ENCODE measurements at regions not wholly inside any gene's neighbourhood (a gene's known extent, or its start where the extent isn't known, plus 50 kb on each side); places are given as distances from the start of the nearest gene placed in this dataset.
"Not testable (repeated sequence)": the region's sequence is repeated elsewhere in the genome, so short reads cannot be mapped to it uniquely, and the experiment has no call there.

DNA sequence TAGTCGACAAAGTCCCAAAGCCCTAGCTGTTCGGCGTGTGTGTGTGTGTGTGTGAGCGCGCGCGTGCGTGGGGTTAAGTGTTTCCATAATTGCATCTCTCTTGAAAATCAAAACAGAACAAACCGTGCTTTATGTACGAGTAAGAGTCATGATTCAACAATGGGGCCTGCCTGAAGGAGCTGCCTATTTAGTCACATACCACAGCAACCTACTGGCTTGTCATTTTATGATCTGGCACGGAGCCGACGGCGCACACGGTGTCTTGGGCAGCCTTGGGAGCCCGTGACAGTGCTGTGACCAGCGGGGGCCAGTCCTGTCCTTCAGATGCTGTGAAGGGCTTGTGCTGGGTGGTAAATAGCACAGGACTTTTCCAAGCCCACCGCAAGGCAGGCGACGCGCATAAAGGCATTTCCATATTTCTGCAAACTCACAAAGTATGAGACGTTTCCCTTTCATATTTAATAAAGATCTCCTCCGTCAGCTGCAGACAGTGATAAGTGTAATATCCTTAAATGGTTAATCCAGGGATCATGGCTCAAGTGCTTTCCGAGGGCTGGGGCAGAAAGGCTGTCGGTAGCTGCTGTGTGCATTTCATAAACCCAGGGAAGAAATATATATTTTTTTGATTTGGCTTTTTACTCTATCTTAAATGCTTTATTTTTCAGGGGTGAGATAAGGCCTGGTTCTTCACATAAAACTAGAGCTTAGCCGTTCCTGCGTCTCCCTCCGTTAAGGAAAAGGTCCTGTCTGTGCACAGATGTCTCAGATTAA, 270.2 kb upstream of the IRX1 start:
- no peaks in the 10 kb centered on the region for H3K36me3 Mint-ChIP-seq (ENCODE audit: low read depth)
- H3K4me3 Mint-ChIP-seq, result no peak overlapping the region
- DNase-seq, result no peak
- no peaks in the 10 kb centered on the region for H3K27me3 Mint-ChIP-seq
- H3K27ac Mint-ChIP-seq, result no peak overlapping the region
- H3K9me3 Mint-ChIP-seq, result peaks cover 11% of the 10 kb centered on the region
- H3K4me1 Mint-ChIP-seq (ENCODE audit: low read depth), result no peaks in the 10 kb centered on the region

DNA sequence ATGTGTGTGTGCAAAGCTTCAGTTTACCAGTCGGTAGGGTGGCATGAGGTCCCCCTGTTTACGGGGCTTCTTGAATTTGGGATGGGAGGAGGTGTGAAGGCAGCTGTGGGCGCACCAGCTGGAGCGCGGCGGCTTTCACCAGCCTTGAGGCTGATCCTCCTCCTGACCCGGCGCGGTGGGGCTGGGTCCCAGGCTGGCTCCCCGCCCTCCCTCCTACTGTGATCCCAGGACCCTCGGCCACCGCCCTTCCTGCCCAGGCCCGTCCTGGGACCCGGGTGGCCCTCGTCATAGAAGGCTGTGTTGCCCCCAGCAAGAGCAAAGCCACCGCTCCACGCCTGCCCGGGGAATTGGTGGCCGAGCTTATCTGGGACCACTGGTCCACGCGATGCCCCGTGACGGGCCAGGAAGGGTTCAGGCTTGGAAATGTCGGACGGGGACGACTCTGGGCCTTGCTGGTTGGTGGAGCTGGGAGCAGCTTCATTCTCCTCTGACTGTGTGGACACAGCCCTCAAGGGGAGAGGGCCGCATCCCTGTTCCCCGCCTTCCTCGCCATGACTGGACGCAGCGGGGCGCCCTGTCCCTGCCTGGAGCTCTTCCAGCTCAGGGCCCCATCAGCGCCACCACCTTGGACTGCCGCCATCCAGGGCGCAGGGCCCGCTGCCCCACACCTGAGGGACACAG, 271.1 kb upstream of the IRX1 start:
- Mint-ChIP-seq H3K36me3 (ENCODE audit: low read depth) (no peaks in the 10 kb centered on the region), H3K9me3 (peaks cover 11% of the 10 kb centered on the region), H3K4me1 (ENCODE audit: low read depth) (no peaks in the 10 kb centered on the region), H3K27ac (no peak overlapping the region), H3K27me3 (no peaks in the 10 kb centered on the region), H3K4me3 (no peak overlapping the region)
- DNase-seq, result no peak

DNA sequence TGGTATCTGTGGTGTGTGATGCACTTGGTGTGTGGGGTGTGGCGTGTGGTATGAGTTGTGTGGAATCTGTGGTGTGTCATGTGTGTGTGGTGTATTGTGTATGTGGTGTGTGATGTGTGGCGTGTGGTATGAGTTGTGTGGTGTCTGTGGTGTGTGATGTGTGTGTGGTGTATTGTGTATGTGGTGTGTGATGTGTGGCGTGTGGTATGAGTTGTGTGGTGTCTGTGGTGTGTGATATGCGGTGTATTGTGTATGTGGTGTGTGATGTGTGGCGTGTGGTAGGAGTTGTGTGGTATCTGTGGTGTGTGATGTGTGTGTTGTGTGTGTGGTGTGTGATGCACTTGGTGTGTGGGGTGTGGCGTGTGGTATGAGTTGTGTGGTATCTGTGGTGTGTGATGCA, 271.7 kb upstream of the IRX1 start:
- H3K36me3 Mint-ChIP-seq (ENCODE audit: low read depth); H3K27ac Mint-ChIP-seq; H3K27me3 Mint-ChIP-seq; H3K4me1 Mint-ChIP-seq (ENCODE audit: low read depth); DNase-seq; H3K4me3 Mint-ChIP-seq: not testable (repeated sequence)
- peaks cover 11% of the 10 kb centered on the region for H3K9me3 Mint-ChIP-seq

DNA sequence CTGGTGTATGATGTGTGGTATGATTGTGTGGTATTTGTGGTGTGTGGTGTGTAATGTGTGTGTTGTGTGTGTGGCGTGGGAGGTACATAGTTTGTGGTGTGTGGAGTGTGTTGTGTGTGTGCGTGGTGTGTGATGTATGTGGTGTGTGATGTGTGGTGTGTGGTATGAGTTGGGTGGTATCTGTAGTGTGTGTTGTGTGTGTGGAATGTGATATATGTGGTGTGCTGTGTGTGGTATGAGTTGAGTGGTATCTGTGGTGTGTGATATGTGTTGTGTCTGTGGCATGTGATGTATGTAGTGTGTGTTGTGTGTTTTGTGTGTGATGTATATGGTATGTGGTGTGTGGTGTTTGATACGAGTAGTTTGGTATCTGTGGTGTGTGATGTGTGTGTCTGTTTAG, 272.5 kb upstream of the IRX1 start:
- H3K36me3 Mint-ChIP-seq (ENCODE audit: low read depth), result no peaks in the 10 kb centered on the region
- DNase-seq, result no peak
- H3K27me3 Mint-ChIP-seq, result no peaks in the 10 kb centered on the region
- H3K9me3 Mint-ChIP-seq, result peaks cover 11% of the 10 kb centered on the region
- H3K4me1 Mint-ChIP-seq (ENCODE audit: low read depth), result no peaks in the 10 kb centered on the region
- H3K27ac Mint-ChIP-seq, result no peak overlapping the region
- H3K4me3 Mint-ChIP-seq, result no peak overlapping the region

DNA sequence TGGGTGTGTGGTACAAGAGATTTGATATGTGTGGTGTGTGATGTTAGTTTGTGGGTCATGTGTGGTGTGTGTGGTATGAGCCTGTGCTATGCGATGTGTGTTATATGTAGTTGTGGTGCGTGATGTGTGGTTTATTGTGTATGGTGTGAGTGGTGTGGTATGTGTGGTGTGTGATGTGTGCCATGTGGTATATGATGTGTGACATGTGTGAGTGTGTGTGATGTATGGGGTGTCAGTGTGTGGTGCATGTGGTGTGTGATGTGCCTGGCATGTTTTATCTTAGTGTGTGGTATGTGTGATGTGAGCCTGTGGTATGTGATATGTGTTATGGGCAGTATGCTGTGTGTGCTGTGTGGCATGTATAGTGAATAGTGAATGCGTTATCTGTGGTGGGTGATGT, 273.0 kb upstream of the IRX1 start:
- Mint-ChIP-seq H3K27me3 (no peaks in the 10 kb centered on the region), H3K36me3 (ENCODE audit: low read depth) (no peaks in the 10 kb centered on the region)
- no peak for DNase-seq

DNA sequence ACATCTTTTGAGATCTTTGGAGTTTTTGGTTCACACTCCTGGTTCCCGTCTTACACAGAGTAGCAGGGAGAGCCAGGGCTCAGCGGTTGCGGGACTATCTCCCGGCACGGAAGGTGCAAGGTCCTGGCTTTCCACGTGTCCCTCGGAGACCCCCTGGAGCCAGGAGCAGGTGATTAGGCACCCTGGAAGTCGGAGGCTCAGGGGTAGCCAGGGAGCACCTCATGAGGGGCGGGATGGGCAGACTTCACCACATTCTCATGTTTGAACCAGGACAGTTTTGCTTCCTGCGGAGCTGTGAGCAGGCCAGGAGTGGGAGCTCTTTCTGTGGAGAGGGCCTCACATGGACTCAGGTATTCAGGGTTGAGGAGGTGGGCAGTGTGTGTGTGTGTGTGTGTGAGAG, 273.7 kb upstream of the IRX1 start:
- DNase-seq, result no peak
- no peak overlapping the region for H3K27ac Mint-ChIP-seq
- H3K27me3 Mint-ChIP-seq, result no peaks in the 10 kb centered on the region
- no peaks in the 10 kb centered on the region for H3K4me1 Mint-ChIP-seq (ENCODE audit: low read depth)
- H3K36me3 Mint-ChIP-seq (ENCODE audit: low read depth), result no peaks in the 10 kb centered on the region
- H3K9me3 Mint-ChIP-seq, result peaks cover 11% of the 10 kb centered on the region
- no peak overlapping the region for H3K4me3 Mint-ChIP-seq

More for the DNA sequence above, 273.0 kb upstream of the IRX1 start:
- Mint-ChIP-seq H3K27ac (no peak overlapping the region), H3K4me1 (ENCODE audit: low read depth) (no peaks in the 10 kb centered on the region), H3K9me3 (peaks cover 11% of the 10 kb centered on the region), H3K4me3 (no peak overlapping the region)

DNA sequence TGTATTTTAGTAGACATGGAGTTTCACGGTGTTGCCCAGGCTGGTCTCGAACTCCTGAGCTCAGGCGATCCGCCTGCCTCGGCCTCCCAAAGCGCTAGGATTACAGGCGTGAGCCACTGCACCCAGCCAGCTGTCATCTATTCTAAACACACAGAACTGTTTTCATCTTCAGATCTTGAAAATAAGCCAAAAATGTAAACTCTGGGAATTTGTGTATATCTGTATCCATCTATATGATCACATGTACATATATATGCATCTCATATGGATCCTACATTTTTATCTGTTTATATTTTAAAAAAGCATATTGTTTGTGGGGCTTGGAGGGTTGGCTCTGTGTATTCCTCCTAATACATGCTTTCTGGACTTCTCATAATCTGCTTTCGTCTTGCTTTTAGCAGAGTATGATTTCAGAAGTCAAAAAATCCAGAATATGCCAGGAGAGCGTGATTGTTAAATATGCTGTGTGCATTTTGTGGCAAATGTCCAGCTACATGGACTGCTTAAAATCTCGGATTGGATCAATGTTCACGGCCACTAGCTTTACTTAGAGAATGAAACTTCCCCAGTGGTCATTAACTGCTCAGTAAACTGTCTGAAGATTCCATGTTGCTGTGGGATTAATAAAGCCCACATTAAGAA, 274.4 kb upstream of the IRX1 start:
- no peaks in the 10 kb centered on the region for H3K27me3 Mint-ChIP-seq
- no peak overlapping the region for H3K4me3 Mint-ChIP-seq
- no peak overlapping the region for H3K27ac Mint-ChIP-seq
- H3K4me1 Mint-ChIP-seq (ENCODE audit: low read depth), result no peaks in the 10 kb centered on the region
- no peaks in the 10 kb centered on the region for H3K36me3 Mint-ChIP-seq (ENCODE audit: low read depth)
- DNase-seq, result no peak
- peaks cover 8% of the 10 kb centered on the region for H3K9me3 Mint-ChIP-seq

DNA sequence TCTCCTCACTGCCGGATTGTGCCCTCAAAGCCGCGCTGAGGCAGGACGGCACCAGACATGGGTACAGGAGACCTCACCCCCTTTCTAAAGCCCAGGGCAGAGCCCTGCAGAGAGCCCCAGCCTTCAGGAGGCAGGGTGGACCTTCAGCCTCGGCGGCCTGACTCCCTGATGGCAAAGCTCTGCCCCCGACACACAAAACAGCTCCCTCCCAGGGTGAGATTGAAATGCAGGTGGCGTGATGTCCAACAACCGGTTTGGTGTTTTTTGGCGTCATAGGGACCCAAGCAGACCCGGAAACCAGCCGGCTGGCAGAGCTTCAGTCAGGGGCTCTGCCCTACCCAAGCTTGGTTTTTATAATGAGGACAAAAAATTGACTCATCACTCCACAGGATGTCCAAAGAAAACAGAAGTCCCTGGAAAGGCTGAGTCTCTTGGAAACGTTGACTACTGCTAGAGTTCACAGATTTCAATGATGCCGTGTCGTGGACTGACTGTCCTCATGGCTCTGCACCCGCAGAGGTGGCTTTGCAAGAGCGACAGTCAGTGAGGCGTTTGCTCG, 275.2 kb upstream of the IRX1 start:
- no peak overlapping the region for H3K27ac Mint-ChIP-seq
- DNase-seq, result no peak
- H3K4me3 Mint-ChIP-seq, result no peak overlapping the region
- H3K27me3 Mint-ChIP-seq, result no peaks in the 10 kb centered on the region
- H3K4me1 Mint-ChIP-seq (ENCODE audit: low read depth), result no peaks in the 10 kb centered on the region
- peaks cover 6% of the 10 kb centered on the region for H3K9me3 Mint-ChIP-seq
- no peaks in the 10 kb centered on the region for H3K36me3 Mint-ChIP-seq (ENCODE audit: low read depth)

DNA sequence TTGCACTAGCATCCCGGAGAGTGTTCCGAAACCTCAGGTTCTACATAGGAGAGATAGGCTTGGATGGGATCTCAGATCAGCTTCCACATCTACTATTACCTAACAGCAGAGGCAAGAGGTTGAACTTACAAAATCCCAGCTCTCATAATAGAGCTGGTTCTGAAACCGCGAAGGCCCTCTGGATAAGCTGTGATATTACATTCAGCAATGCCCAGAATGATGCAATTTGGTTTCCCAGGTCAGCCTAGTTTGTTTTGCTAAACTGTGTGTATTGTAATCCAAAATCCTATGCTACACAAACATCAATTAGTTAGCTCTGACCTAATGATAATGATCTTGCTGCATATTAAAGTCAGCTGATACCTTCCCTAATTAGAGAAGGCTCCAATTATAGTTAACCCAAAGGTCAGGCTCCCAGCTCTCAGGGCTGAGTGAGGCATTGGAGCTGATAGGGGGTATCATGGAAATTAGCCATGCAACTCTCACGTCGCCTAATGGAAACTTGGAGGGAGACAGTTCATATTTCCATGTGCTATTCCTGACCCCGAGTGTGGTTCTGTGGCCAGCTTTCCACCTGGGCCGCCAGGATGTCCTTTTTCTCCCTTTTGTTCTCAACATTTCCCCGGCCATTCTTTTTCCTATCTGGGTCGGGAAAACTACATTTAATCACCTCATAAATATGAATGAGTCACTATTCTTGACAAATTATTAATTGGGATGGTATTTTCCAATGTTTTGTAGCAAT, 278.4 kb upstream of the IRX1 start:
- Mint-ChIP-seq H3K27ac (no peak overlapping the region), H3K4me3 (no peak overlapping the region), H3K36me3 (ENCODE audit: low read depth) (no peaks in the 10 kb centered on the region), H3K4me1 (ENCODE audit: low read depth) (no peaks in the 10 kb centered on the region), H3K27me3 (no peaks in the 10 kb centered on the region), H3K9me3 (no peaks in the 10 kb centered on the region)
- DNase-seq, result no peak

DNA sequence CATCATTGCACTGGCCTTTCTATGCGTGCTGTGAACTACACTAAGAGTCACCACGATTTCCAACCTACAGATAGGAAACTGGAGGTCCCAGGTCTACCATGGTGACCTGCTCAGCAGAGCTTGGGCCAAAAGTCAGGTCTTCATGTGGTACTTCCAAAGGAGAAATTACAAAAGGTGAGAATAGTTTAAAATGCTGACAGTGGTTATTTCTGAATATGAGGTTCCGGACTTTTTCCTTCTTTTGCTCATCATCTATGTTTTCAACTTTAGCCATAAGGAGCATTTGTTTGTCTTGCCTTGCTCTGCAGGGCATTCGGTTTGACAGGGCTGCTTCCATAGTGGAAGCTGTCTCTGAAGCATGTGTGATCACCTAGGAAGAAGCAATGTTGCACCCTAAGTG, 282.1 kb upstream of the IRX1 start:
- no peak overlapping the region for H3K4me3 Mint-ChIP-seq
- H3K27ac Mint-ChIP-seq, result no peak overlapping the region
- H3K36me3 Mint-ChIP-seq (ENCODE audit: low read depth), result no peaks in the 10 kb centered on the region

DNA sequence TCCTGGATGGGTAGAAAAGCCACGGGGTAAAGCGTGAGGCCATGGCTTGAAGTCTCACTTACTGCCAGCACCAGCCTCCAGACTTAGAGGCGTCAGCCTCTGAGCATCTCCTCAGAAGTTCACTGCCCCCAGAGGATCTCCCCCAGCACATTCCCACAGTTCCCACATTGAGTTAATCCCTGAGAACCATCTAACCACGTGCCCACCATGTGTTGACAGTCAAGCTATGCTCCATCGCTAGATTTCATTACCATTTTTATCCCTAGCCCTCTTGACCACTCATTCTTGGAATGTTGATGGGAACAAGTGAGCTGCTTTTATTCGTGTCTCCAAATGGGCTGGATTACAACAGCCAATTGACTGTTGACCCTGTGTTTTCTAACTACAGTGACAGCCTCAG, 283.3 kb upstream of the IRX1 start:
- H3K4me1 Mint-ChIP-seq (ENCODE audit: low read depth), result no peaks in the 10 kb centered on the region
- H3K27ac Mint-ChIP-seq, result no peak overlapping the region
- H3K27me3 Mint-ChIP-seq, result no peaks in the 10 kb centered on the region
- DNase-seq, result no peak
- H3K4me3 Mint-ChIP-seq, result no peak overlapping the region
- H3K36me3 Mint-ChIP-seq (ENCODE audit: low read depth), result no peaks in the 10 kb centered on the region
- no peaks in the 10 kb centered on the region for H3K9me3 Mint-ChIP-seq

More for the DNA sequence above, 282.1 kb upstream of the IRX1 start:
- no peaks in the 10 kb centered on the region for H3K27me3 Mint-ChIP-seq
- DNase-seq, result no peak
- no peaks in the 10 kb centered on the region for H3K9me3 Mint-ChIP-seq
- no peaks in the 10 kb centered on the region for H3K4me1 Mint-ChIP-seq (ENCODE audit: low read depth)

DNA sequence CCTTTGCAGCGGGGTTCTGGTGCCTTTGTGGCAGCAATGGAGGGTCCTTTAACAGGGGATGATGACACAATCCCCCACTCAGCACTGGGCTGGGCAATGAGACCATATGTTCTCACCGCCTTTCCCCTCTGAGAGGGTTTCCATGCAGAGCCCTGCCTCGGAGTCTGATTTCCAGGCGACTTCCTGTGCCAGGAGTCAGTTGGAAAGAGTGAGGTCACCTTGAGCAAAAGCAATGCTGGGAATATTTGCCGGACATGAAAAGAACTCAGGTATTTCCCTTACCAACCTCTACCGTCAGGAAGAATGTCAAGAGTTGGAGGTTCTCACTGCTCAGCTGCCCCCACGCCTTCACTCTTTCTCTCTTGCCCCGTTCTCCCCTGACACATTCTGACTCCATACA, 284.2 kb upstream of the IRX1 start:
- no peaks in the 10 kb centered on the region for H3K36me3 Mint-ChIP-seq (ENCODE audit: low read depth)
- DNase-seq, result no peak
- H3K9me3 Mint-ChIP-seq, result no peaks in the 10 kb centered on the region
- no peak overlapping the region for H3K27ac Mint-ChIP-seq
- H3K27me3 Mint-ChIP-seq, result no peaks in the 10 kb centered on the region
- H3K4me1 Mint-ChIP-seq (ENCODE audit: low read depth), result no peaks in the 10 kb centered on the region
- H3K4me3 Mint-ChIP-seq, result no peak overlapping the region

DNA sequence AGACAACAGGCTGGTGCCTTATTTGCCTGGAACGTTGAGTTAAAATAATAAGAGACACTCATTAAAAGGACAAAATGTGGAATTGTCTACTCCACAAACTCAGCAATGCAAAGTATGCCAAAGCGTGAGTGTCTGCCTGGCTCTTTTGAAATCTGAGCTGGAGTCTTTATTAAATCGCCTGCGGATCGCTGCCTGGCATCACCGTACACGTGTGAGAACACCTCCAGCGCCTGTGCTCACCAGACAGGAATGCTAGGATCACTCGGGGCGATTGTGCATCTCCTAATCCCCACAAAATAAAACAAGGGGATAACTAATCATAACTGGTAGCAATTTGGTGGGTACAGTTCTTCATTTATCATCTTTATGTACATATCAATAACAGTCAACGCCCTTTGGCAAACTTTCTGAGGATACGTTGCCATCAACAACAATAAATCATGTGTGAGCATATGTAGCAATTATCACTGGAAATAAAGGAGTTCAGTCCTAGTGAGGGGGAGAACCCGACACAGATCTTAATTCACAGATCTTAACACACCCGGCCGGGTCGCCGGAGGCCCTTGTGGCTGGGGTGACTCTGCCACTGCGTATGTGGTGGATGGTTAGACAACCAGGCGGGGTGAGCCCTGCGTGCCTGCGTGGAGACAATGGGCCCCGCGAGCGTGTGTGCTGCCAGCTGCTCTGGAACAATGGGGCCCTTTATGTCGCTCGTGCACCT, 284.9 kb upstream of the IRX1 start:
- H3K4me1 Mint-ChIP-seq (ENCODE audit: low read depth), result no peaks in the 10 kb centered on the region
- no peak for DNase-seq
- H3K27me3 Mint-ChIP-seq, result no peaks in the 10 kb centered on the region
- H3K27ac Mint-ChIP-seq, result no peak overlapping the region
- no peak overlapping the region for H3K4me3 Mint-ChIP-seq
- no peaks in the 10 kb centered on the region for H3K9me3 Mint-ChIP-seq
- H3K36me3 Mint-ChIP-seq (ENCODE audit: low read depth), result no peaks in the 10 kb centered on the region

DNA sequence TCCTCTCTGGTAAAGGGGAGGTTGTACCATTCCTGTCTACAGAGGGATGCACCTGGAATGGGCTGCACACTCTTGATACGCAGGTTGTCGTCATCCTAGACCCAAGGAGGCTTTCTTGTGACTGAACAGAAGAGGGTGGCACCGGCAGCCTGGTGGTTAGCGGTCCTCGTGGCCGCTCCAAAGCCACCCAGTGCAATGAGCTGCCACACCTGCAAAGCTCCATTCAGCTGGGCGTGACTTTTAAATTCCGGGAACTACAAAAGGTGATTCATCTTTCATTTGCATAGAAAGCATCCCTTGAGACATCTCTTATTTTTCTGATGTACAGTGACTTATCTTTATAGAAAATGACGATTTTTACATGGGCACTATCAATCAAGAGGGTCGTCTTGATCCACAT, 286.1 kb upstream of the IRX1 start:
- no peak for DNase-seq
- H3K4me3 Mint-ChIP-seq, result no peak overlapping the region
- no peaks in the 10 kb centered on the region for H3K4me1 Mint-ChIP-seq (ENCODE audit: low read depth)
- H3K27me3 Mint-ChIP-seq, result no peaks in the 10 kb centered on the region
- no peak overlapping the region for H3K27ac Mint-ChIP-seq
- H3K36me3 Mint-ChIP-seq (ENCODE audit: low read depth), result no peaks in the 10 kb centered on the region
- peaks cover 4% of the 10 kb centered on the region for H3K9me3 Mint-ChIP-seq
